HCT116 (cell line): ENCODE measurements at regions not wholly inside any gene's neighbourhood (a gene's known extent, or its start where the extent isn't known, plus 50 kb on each side); places are given as distances from the start of the nearest gene placed in this dataset.
"Not testable (repeated sequence)": the region's sequence is repeated elsewhere in the genome, so short reads cannot be mapped to it uniquely, and the experiment has no call there.

Experiments used
- ATAC-seq: fragments of 200-7000 bp; cut with Tn5 transposase; 2 replicates; pipeline ENCODE4 v1.9.1; 2020; ENCODE audit warnings: mild to moderate bottlenecking, moderate library complexity
- BruUV-seq: library from RNA; stranded (reverse); fragments of 400-500 nt; replicated peaks from 2 replicates; lab custom pipeline; 2021; lab: Mats Ljungman, UMichigan
- CTCF ChIA-PET: fragments of 300-600 bp; sonication (Branson Sonifier 250); formaldehyde crosslinking; loops from one replicate; lab custom pipeline; 2021; ENCODE audit warnings: antibody characterized with exemption; lab: Charles Lee
- POLR2A ChIA-PET: fragments of 300-600, 350-600 bp; sonication (Branson Sonifier 250); formaldehyde crosslinking; loops from one replicate; lab custom pipeline; 2021; ENCODE audit warnings: antibody characterized with exemption; lab: Charles Lee
- RAD21 ChIA-PET, 2 experiments: fragments of 300-600 bp; sonication (Branson Sonifier 250); formaldehyde crosslinking; loops; one replicate each; lab custom pipeline; 2023; ENCODE audit warnings: low total read pairs in 2 of 2; ENCODE audit not compliant: uncharacterized antibody in 2 of 2, unreplicated experiment in 2 of 2, low non-redundant PET in 1 of 2; lab: Charles Lee
- DNase-seq: peaks from one replicate; pipeline ENCODE4 v3.0.0-alpha.2; 2010; ENCODE audit warnings: low read depth, low spot score
- H2AFZ ChIP-seq: fragments of 200-600 bp; shearing (Covaris generic), sonication (generic); 2 replicates; pipeline ENCODE4 v1.6.1; 2017; ENCODE audit warnings: low read depth, mixed run types, mixed read lengths, antibody characterized with exemption, low read length; ENCODE audit not compliant: poor library complexity, severe bottlenecking
- H3K27ac ChIP-seq: 2 replicates; pipeline ENCODE4 v1.5.1; 2012; ENCODE audit warnings: low read depth, low read length
- H3K27me3 ChIP-seq: fragments of 200-600 bp; sonication (generic); 2 replicates; pipeline ENCODE4 v1.6.1; 2016; ENCODE audit warnings: mixed run types, low read length, mixed read lengths; ENCODE audit not compliant: insufficient read depth
- H3K36me3 ChIP-seq, 2 experiments: fragments of 200-500 bp in 1 of 2; fragments of 200-600 bp in 1 of 2; sonication (Bioruptor generic) in 1 of 2; sonication (generic) in 1 of 2; 2 replicates each; pipeline versions ENCODE4 v1.5.1 to v1.6.1; 2014 to 2016; ENCODE audit warnings: low read length in 2 of 2, inconsistent platforms in 1 of 2, mixed read lengths in 1 of 2, mixed run types in 1 of 2; ENCODE audit not compliant: insufficient read depth in 2 of 2, control insufficient read depth in 1 of 2
- H3K4me1 ChIP-seq, 2 experiments: fragments of 200-600 bp in 1 of 2; sonication (generic) in 1 of 2; 2 replicates each; pipeline versions ENCODE4 v1.5.1 to v1.6.1; 2012 to 2017; ENCODE audit warnings: low read length in 2 of 2, inconsistent platforms in 1 of 2, mild to moderate bottlenecking in 1 of 2, mixed read lengths in 1 of 2, mixed run types in 1 of 2, moderate library complexity in 1 of 2; ENCODE audit not compliant: insufficient read depth in 2 of 2, control insufficient read depth in 1 of 2
- H3K4me2 ChIP-seq: fragments of 200-600 bp; sonication (generic); 2 replicates; pipeline ENCODE4 v1.6.1; 2017; ENCODE audit warnings: mixed run types, low read length, mixed read lengths
- H3K4me3 ChIP-seq, 2 experiments: fragments of 200-600 bp in 1 of 2; sonication (generic) in 1 of 2; replicated peaks in 1 of 2; 2 replicates each; pipeline ENCODE4 v1.5.1; 2011 to 2016; ENCODE audit warnings: low read length in 2 of 2, control low read depth in 1 of 2, low read depth in 1 of 2, mild to moderate bottlenecking in 1 of 2, mixed read lengths in 1 of 2, mixed run types in 1 of 2
- H3K79me2 ChIP-seq: fragments of 200-600 bp; sonication (generic); 2 replicates; pipeline ENCODE4 v1.6.1; 2017; ENCODE audit warnings: mild to moderate bottlenecking, mixed run types, low read length, moderate library complexity, mixed read lengths; ENCODE audit not compliant: insufficient read depth
- H3K9ac ChIP-seq: fragments of 200-600 bp; sonication (generic); 2 replicates; pipeline ENCODE4 v1.6.1; 2016; ENCODE audit warnings: low read length, mixed read lengths
- H3K9me2 ChIP-seq: fragments of 200-600 bp; sonication (generic), shearing (Covaris generic); 2 replicates; pipeline ENCODE4 v1.6.1; 2017; ENCODE audit warnings: mixed run types, mild to moderate bottlenecking, moderate library complexity; ENCODE audit not compliant: insufficient read depth
- H3K9me3 ChIP-seq, 2 experiments: fragments of 200-500 bp in 1 of 2; fragments of 200-600 bp in 1 of 2; sonication (Bioruptor generic) in 1 of 2; sonication (generic) in 1 of 2; 2 replicates each; pipeline ENCODE4 v1.6.1; 2014 to 2017; ENCODE audit warnings: low read length in 2 of 2, mixed read lengths in 2 of 2, inconsistent platforms in 1 of 2, low read depth in 1 of 2, mild to moderate bottlenecking in 1 of 2, mixed run types in 1 of 2, moderate library complexity in 1 of 2; ENCODE audit not compliant: control insufficient read depth in 1 of 2, insufficient read depth in 1 of 2
- H4K20me1 ChIP-seq: fragments of 200-600 bp; sonication (generic), shearing (Covaris generic); 2 replicates; pipeline ENCODE4 v1.6.1; 2017; ENCODE audit warnings: mixed run types, mild to moderate bottlenecking, moderate library complexity; ENCODE audit not compliant: insufficient read depth
- intact Hi-C: fragments of 100-400 bp; cut with micrococcal nuclease; formaldehyde crosslinking; loops from 2 replicates; pipeline ENCODE4 v1.10.0; 2022

DNA sequence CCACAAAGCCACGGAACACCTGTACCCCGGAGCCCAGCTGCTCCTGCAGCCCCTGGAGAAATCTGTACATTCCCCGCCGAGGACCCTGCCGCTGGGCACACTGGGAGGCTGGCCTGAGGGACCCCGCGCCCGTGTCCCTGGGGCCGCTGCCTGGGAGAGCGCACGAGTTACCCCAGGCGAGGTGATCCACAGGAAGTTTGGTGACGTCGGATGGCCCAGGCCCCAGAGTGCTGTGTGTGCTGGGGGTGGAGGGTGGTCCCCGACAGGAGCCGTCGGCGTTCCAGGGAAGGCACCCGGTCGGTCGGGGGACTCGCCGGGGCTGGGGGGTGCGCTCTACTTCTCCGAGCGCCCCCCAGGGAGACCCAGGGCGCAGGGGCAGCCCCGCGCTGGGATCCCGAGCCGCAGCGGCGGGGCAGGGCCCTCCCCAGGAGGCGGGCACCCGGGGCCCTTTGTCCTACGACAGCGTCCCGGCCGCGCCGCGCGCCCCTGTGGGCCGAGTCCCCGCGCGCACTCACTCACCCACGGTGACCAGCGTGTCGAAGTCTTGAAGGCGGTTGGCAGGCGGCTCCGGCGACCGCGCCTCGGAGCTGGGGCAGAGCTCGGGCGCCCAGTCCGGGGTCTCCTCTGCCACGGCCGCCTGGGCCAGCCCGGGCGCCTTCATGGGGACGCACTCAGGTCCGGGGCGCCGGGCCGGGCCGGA lies 129.5 kb upstream of the PRKX start:
- Histone ChIP-seq H3K27ac (peak overlapping the region; percentile 47; the same call in 1 of the 2 replicates), H3K4me2 (peak overlapping the region; percentile 50), H3K9ac (peak overlapping the region; percentile 58), H3K4me3 (peak overlapping the region; percentile 49 to 50)
- H3K9me3 ChIP-seq, H3K4me1 ChIP-seq, DNase-seq, H3K27me3 ChIP-seq, H4K20me1 ChIP-seq, POLR2A ChIA-PET, RAD21 ChIA-PET, H3K79me2 ChIP-seq, intact Hi-C loops, H2AFZ ChIP-seq, BruUV-seq, H3K36me3 ChIP-seq, H3K9me2 ChIP-seq, CTCF ChIA-PET: not testable (repeated sequence)
- peak; percentile 72 for ATAC-seq

DNA sequence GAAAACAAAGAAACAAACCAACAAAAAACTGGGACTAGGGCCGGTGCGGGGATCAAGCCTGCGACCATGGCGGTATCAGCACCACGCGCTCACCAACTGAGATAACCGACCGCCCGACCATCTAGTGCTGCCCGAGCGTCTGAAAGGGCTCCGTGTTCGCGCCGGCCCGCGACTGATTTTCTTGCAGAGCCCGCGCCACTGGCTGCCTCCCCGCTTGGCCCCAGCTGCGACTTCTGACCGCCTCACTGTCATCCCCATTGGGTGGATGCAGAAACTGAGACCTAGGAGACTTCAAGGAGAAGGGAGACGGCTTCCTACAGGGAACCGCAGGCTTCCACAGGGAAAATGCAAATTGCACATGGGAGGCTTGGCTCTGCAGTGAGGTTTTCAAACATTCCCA lies 125.3 kb upstream of the PRKX start:
- H3K4me2 ChIP-seq, H3K9ac ChIP-seq, BruUV-seq, RAD21 ChIA-PET, H3K79me2 ChIP-seq, H3K27me3 ChIP-seq, H4K20me1 ChIP-seq, ATAC-seq, H3K36me3 ChIP-seq, H2AFZ ChIP-seq, H3K27ac ChIP-seq, POLR2A ChIA-PET, H3K4me1 ChIP-seq, H3K9me3 ChIP-seq, H3K4me3 ChIP-seq, CTCF ChIA-PET, DNase-seq, H3K9me2 ChIP-seq, intact Hi-C loops: not testable (repeated sequence)

DNA sequence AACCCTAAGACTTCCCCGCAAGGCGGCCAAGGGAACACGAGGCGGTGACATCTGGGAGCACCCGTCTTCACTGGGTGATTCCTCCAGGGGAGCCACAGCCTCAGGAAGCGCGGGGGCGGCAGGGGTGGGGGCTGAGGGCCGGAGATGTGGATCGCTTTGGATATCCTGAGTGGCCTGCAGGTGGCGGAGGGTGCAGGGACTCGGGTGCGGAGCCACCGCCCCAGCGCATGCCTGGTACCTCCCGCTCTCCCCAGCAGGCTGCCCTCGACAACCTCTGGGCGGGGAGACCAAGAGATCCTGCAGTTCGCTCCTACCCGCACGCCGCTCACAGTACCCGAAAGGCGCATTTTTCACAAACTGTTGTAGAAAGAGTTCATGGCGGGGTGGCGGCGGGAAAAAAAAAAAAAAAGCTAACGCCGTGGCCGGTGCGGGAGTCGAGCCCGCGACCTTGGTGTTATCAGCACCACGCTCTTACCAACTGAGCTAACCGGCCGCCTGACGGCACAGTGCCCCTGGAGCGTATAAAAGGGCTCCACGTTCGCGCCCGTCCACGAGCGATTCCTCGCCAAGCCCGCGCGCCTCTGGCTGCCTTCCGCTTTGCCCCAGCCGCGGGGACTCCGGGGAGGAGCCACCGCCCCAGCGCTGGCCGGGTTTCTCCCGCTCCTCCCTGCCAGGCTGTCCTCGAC lies 124.7 kb upstream of the PRKX start:
- H3K27me3 ChIP-seq, H2AFZ ChIP-seq, H3K27ac ChIP-seq, CTCF ChIA-PET, DNase-seq, H3K4me1 ChIP-seq, RAD21 ChIA-PET, H3K9ac ChIP-seq, H3K4me2 ChIP-seq, H3K79me2 ChIP-seq, H3K4me3 ChIP-seq, POLR2A ChIA-PET, H3K36me3 ChIP-seq, H3K9me3 ChIP-seq, H4K20me1 ChIP-seq, H3K9me2 ChIP-seq, intact Hi-C loops, BruUV-seq: not testable (repeated sequence)
- ATAC-seq, result 0 out of 2 replicates have a peak, but pooled peaks have one; percentile 16

DNA sequence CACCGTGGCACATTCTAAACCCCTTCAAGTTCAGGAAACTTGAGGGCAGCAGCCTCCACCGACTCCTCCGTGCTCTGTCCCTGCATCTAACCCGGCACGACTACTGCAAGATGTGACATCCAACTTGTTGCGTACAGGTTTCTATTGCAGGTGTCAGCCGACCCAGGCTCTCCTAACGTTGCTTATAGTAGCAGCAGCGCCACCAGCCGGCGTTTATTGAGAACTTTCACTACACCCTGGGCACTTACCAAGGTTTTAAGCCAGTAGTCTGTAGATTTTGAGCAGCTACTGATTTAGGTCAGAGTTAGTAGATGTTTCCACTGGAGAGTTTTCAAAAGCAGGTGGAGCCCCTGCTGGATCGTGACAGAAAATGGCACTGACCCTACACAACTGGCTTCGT lies 123.8 kb upstream of the PRKX start:
- H3K9me3 ChIP-seq, H3K27me3 ChIP-seq, RAD21 ChIA-PET, intact Hi-C loops, H3K9me2 ChIP-seq, H3K79me2 ChIP-seq, ATAC-seq, H3K27ac ChIP-seq, DNase-seq, H3K4me1 ChIP-seq, H3K4me3 ChIP-seq, H2AFZ ChIP-seq, BruUV-seq, POLR2A ChIA-PET, H3K36me3 ChIP-seq, H3K9ac ChIP-seq, H3K4me2 ChIP-seq, H4K20me1 ChIP-seq, CTCF ChIA-PET: not testable (repeated sequence)
